LNCaP clone FGC (cell line): ENCODE measurements at regions not wholly inside any gene's neighbourhood (a gene's known extent, or its start where the extent isn't known, plus 50 kb on each side); places are given as distances from the start of the nearest gene placed in this dataset.
A peak's percentile ranks its signal among the peaks of the same experiment; 100 is the strongest.

ENCODE experiments used
- DNase-seq: peaks from one replicate; pipeline ENCODE4 v3.0.0-alpha.2; 2011; ENCODE audit warnings: low read depth
- H3K4me3 ChIP-seq: 2 replicates; pipeline ENCODE4 v1.5.1; 2011; ENCODE audit warnings: mild to moderate bottlenecking, low read depth, low read length, control low read depth
- CTCF ChIP-seq: IDR thresholded peaks from 2 replicates; pipeline ENCODE4 v1.5.1; 2012; ENCODE audit warnings: mild to moderate bottlenecking; ENCODE audit not compliant: control insufficient read depth, insufficient read depth; ENCODE audit errors: extremely low read depth

- peak; percentile 38 for DNase-seq
- no peak for TF ChIP-seq CTCF
- no peak overlapping the region for H3K4me3 ChIP-seq
These were observed 161.4 kb upstream of the MTNR1B start for GRCh38 chr11:92808022-92808421.

GRCh38 chr11:92810423-92811064 lies 158.9 kb upstream of the MTNR1B start:
- no peak for DNase-seq
- no peak overlapping the region for H3K4me3 ChIP-seq
- TF ChIP-seq CTCF: no peak

GRCh38 chr11:92811341-92811740 lies 158.1 kb upstream of the MTNR1B start:
- no peak for TF ChIP-seq CTCF
- DNase-seq: no peak
- H3K4me3 ChIP-seq: no peak overlapping the region

- DNase-seq: no peak
- TF ChIP-seq CTCF: no peak
- H3K4me3 ChIP-seq: no peak overlapping the region
These were observed 156.6 kb upstream of the MTNR1B start for GRCh38 chr11:92812841-92813240.

GRCh38 chr11:92819830-92820229 lies 149.6 kb upstream of the MTNR1B start:
- H3K4me3 ChIP-seq: no peak overlapping the region
- no peak for TF ChIP-seq CTCF
- DNase-seq: no peak

- no peak for DNase-seq
- no peak for TF ChIP-seq CTCF
- H3K4me3 ChIP-seq: no peak overlapping the region
These were observed 148.6 kb upstream of the MTNR1B start for GRCh38 chr11:92820860-92821259.

- H3K4me3 ChIP-seq: no peak overlapping the region
- TF ChIP-seq CTCF: no peak
- DNase-seq: no peak
These were observed 147.0 kb upstream of the MTNR1B start for GRCh38 chr11:92822410-92822809.
